Liver (tissue), 8 donors: ENCODE measurements at regions not wholly inside any gene's neighbourhood (a gene's known extent, or its start where the extent isn't known, plus 50 kb on each side); places are given as distances from the start of the nearest gene placed in this dataset.

Experiments used
- DNase-seq: peaks from one replicate; pipeline ENCODE4 v3.0.0-alpha.2; 2017; ENCODE audit warnings: low spot score
- H3K27ac ChIP-seq, 2 donors: one replicate each; pipeline ENCODE4 v1.7.0; 2013; ENCODE audit warnings: inconsistent platforms in 2 of 2, low read length in 2 of 2, control low read depth in 1 of 2, low read depth in 1 of 2, mild to moderate bottlenecking in 1 of 2
- H3K27me3 ChIP-seq, 4 donors: one replicate each; pipeline versions ENCODE4 v1.6.1 to v1.7.0; 2013; ENCODE audit warnings: low read length in 3 of 4, inconsistent platforms in 1 of 4, mild to moderate bottlenecking in 1 of 4, moderate library complexity in 1 of 4; ENCODE audit not compliant: control insufficient read depth in 4 of 4, insufficient read depth in 4 of 4
- H3K36me3 ChIP-seq, 4 donors: one replicate each; pipeline versions ENCODE4 v1.6.1 to v1.7.0; 2013; ENCODE audit warnings: low read length in 3 of 4, mild to moderate bottlenecking in 3 of 4, low read depth in 1 of 4, moderate library complexity in 1 of 4; ENCODE audit not compliant: control insufficient read depth in 4 of 4, insufficient read depth in 3 of 4
- H3K4me1 ChIP-seq, 4 donors: one replicate each; pipeline versions ENCODE4 v1.6.1 to v1.7.0; 2013; ENCODE audit warnings: low read length in 3 of 4, mild to moderate bottlenecking in 3 of 4, moderate library complexity in 1 of 4; ENCODE audit not compliant: control insufficient read depth in 4 of 4, insufficient read depth in 4 of 4
- H3K4me3 ChIP-seq, 3 donors: one replicate each; pipeline versions ENCODE4 v1.6.1 to v1.7.0; 2013; ENCODE audit warnings: low read length in 3 of 3, control low read depth in 1 of 3, low read depth in 1 of 3, mild to moderate bottlenecking in 1 of 3
- H3K9ac ChIP-seq, 2 donors: one replicate each; pipeline ENCODE4 v1.7.0; 2013; ENCODE audit warnings: low read length in 2 of 2, mild to moderate bottlenecking in 2 of 2, moderate library complexity in 2 of 2, control low read depth in 1 of 2, low read depth in 1 of 2
- H3K9me3 ChIP-seq, 4 donors: one replicate each; pipeline versions ENCODE4 v1.6.1 to v1.7.0; 2013; ENCODE audit warnings: low read length in 3 of 4; ENCODE audit not compliant: control insufficient read depth in 4 of 4
- FOXA1 ChIP-seq: IDR thresholded peaks from 2 replicates; pipeline ENCODE4 v1.6.1; 2016; ENCODE audit warnings: antibody characterized with exemption
- FOXA2 ChIP-seq: IDR thresholded peaks from 2 replicates; pipeline ENCODE4 v1.6.1; 2016; ENCODE audit warnings: antibody characterized with exemption
- GABPA ChIP-seq, 2 donors: IDR thresholded peaks in 1 of 2; conservative IDR thresholded peaks in 1 of 2; 2 replicates each; pipeline ENCODE4 v1.6.1; 2016; ENCODE audit warnings: antibody characterized with exemption in 2 of 2, mild to moderate bottlenecking in 1 of 2, moderate library complexity in 1 of 2
- HNF4A ChIP-seq, 2 donors: conservative IDR thresholded peaks; 2 replicates each; pipeline ENCODE4 v1.6.1; 2016; ENCODE audit warnings: antibody characterized with exemption in 2 of 2, mild to moderate bottlenecking in 2 of 2
- HNF4G ChIP-seq: IDR thresholded peaks from 2 replicates; pipeline ENCODE4 v1.6.1; 2016; ENCODE audit warnings: antibody characterized with exemption
- NR2F2 ChIP-seq: IDR thresholded peaks from 2 replicates; pipeline ENCODE4 v1.6.1; 2016; ENCODE audit warnings: antibody characterized with exemption
- RAD21 ChIP-seq, 2 donors: IDR thresholded peaks; 2 replicates each; pipeline ENCODE4 v1.6.1; 2016; ENCODE audit warnings: antibody characterized with exemption in 2 of 2, mild to moderate bottlenecking in 2 of 2
- RXRA ChIP-seq, 2 donors: IDR thresholded peaks; 2 replicates each; pipeline ENCODE4 v1.6.1; 2017 to 2018; ENCODE audit warnings: antibody characterized with exemption in 2 of 2, mild to moderate bottlenecking in 1 of 2
- SP1 ChIP-seq: IDR thresholded peaks from 2 replicates; pipeline ENCODE4 v1.6.1; 2018; ENCODE audit warnings: antibody characterized with exemption, mild to moderate bottlenecking
- TAF1 ChIP-seq: conservative IDR thresholded peaks from 2 replicates; pipeline ENCODE4 v1.6.1; 2016; ENCODE audit warnings: antibody characterized with exemption, mild to moderate bottlenecking
- YY1 ChIP-seq: IDR thresholded peaks from 2 replicates; pipeline ENCODE4 v1.6.1; 2016; ENCODE audit warnings: antibody characterized with exemption, mild to moderate bottlenecking
- WGBS: extraction: QIAGEN DNeasy Blood & Tissue Kit; methylation state at CpG from one replicate; pipeline ENCODE4 v1.1.7; 2013; 5-methylcytosine and 5-hydroxymethylcytosine counted together
- TF ChIP-seq, protein P1 (sequence below): fragments of 150-350 bp; IDR thresholded peaks from 2 replicates; pipeline ENCODE4 v1.5.1; 2017; ENCODE audit warnings: improper control_type of control experiment, low read depth, low read length; ENCODE audit not compliant: missing input control
- TF ChIP-seq, protein P2 (sequence below): IDR thresholded peaks from 2 replicates; pipeline ENCODE4 v1.6.1; 2016; ENCODE audit warnings: antibody characterized with exemption
- donor health status: healthy.
- donor health status: healthy.
- donor health status: healthy.
- donor health status: healthy.
- donor health status: healthy.

GRCh38 chr16:49964973-49965372 is 60.1 kb upstream of the CNEP1R1 start:
- DNase-seq, result no peak
- H3K4me1 ChIP-seq, result peaks cover 0 to 3% (median 0%) of the 10 kb centered on the region in 4 donors
- 88% methylated on average over 2 of the region's 2 CpGs for WGBS
- H3K27ac ChIP-seq, result no peak overlapping the region
- H3K36me3 ChIP-seq, result no peaks in the 10 kb centered on the region
- TF ChIP-seq, protein P1, sequence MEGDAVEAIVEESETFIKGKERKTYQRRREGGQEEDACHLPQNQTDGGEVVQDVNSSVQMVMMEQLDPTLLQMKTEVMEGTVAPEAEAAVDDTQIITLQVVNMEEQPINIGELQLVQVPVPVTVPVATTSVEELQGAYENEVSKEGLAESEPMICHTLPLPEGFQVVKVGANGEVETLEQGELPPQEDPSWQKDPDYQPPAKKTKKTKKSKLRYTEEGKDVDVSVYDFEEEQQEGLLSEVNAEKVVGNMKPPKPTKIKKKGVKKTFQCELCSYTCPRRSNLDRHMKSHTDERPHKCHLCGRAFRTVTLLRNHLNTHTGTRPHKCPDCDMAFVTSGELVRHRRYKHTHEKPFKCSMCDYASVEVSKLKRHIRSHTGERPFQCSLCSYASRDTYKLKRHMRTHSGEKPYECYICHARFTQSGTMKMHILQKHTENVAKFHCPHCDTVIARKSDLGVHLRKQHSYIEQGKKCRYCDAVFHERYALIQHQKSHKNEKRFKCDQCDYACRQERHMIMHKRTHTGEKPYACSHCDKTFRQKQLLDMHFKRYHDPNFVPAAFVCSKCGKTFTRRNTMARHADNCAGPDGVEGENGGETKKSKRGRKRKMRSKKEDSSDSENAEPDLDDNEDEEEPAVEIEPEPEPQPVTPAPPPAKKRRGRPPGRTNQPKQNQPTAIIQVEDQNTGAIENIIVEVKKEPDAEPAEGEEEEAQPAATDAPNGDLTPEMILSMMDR, result no peak
- TF ChIP-seq FOXA2, result no peak
- TF ChIP-seq RXRA (IDR thresholded peaks at IDR 0.05), result no peak
- no peak for TF ChIP-seq NR2F2
- H3K27me3 ChIP-seq, result peaks cover 0 to 11% (median 1%) of the 10 kb centered on the region in 4 donors
- no peaks in the 10 kb centered on the region for H3K9me3 ChIP-seq
- H3K9ac ChIP-seq, result no peak overlapping the region
- no peak overlapping the region for H3K4me3 ChIP-seq

DNA sequence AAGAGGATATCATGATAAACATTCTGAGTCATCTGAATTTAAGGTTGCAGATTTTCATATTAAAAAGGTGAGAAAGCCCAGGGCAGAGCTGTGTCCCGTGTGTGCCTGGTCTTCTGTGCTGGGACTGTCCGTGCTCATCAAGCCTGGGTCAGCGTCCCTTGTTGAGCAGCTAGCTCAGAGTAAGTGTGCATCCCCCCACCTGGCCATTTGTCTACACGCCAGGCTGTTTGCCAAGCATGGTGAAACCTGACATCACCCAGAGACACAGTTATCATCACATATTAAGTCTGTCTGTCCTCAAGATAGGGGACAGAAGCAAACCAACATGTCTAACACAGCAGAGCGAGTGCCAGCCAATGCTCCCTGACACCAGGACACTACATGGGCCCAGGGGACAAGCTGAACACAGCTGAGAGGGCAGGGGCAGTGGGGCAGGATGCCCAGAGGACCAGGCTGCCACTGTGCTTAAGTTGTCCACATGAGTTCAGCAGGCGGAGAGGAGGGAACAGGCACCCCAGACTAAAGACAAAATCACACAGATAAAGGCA is 57.9 kb upstream of the CNEP1R1 start:
- TF ChIP-seq GABPA (IDR thresholded peaks at IDR 0.05 in 1 of 2, conservative IDR thresholded peaks at IDR 0.05 in 1 of 2), result no peak
- TF ChIP-seq HNF4G, result no peak
- no peak for TF ChIP-seq SP1
- TF ChIP-seq RXRA (IDR thresholded peaks at IDR 0.05), result no peak
- TF ChIP-seq, protein P2, sequence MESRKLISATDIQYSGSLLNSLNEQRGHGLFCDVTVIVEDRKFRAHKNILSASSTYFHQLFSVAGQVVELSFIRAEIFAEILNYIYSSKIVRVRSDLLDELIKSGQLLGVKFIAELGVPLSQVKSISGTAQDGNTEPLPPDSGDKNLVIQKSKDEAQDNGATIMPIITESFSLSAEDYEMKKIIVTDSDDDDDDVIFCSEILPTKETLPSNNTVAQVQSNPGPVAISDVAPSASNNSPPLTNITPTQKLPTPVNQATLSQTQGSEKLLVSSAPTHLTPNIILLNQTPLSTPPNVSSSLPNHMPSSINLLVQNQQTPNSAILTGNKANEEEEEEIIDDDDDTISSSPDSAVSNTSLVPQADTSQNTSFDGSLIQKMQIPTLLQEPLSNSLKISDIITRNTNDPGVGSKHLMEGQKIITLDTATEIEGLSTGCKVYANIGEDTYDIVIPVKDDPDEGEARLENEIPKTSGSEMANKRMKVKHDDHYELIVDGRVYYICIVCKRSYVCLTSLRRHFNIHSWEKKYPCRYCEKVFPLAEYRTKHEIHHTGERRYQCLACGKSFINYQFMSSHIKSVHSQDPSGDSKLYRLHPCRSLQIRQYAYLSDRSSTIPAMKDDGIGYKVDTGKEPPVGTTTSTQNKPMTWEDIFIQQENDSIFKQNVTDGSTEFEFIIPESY, result no peak
- TF ChIP-seq, protein P1, result no peak
- no peak for TF ChIP-seq FOXA1
- TF ChIP-seq YY1, result no peak
- no peak for TF ChIP-seq RAD21 (IDR thresholded peaks at IDR 0.05)
- TF ChIP-seq TAF1, result no peak
- no peak for TF ChIP-seq HNF4A (conservative IDR thresholded peaks at IDR 0.05)
- 79% methylated on average over 6 of the region's 6 CpGs for WGBS
- no peak overlapping the region for H3K9ac ChIP-seq
- H3K36me3 ChIP-seq, result no peaks in the 10 kb centered on the region
- no peaks in the 10 kb centered on the region for H3K9me3 ChIP-seq
- H3K27ac ChIP-seq, result no peak overlapping the region
- peaks cover 0 to 11% (median 1%) of the 10 kb centered on the region in 4 donors for H3K27me3 ChIP-seq
- peaks cover 0 to 3% (median 0%) of the 10 kb centered on the region in 4 donors for H3K4me1 ChIP-seq
- no peak for DNase-seq
- no peak overlapping the region for H3K4me3 ChIP-seq
